ENCODE measurements at regions not wholly inside any gene's neighbourhood (a gene's known extent, or its start where the extent isn't known, plus 50 kb on each side); places are given as distances from the start of the nearest gene placed in this dataset.

- ChIA-PET POLR2A (no interaction called here), CTCF (ENCODE audit: low intra/inter-chr PET ratio, low total read pairs) (no interaction called here)
- Histone ChIP-seq H3K4me3 (replicated peaks in 1 of 3; ENCODE audit: insufficient read depth in 1 of 3, low read depth in 2 of 3, low read length in 3 of 3) (no peak overlapping the region), H3K4me2 (ENCODE audit: low read depth, low read length) (no peak overlapping the region), H4K20me1 (ENCODE audit: insufficient read depth, low read length) (no peaks in the 10 kb centered on the region), H2AFZ (ENCODE audit: low read length) (no peak overlapping the region), H3K27ac (ENCODE audit: extremely low read length, insufficient read depth, low read length) (no peak overlapping the region), H3K9ac (ENCODE audit: insufficient read depth, low read depth, low read length) (no peak overlapping the region), H3K79me2 (ENCODE audit: insufficient read depth, low read length) (no peaks in the 10 kb centered on the region), H3K4me1 (ENCODE audit: insufficient read depth, low read length) (no peaks in the 10 kb centered on the region), H3K27me3 (ENCODE audit: control insufficient read depth in 1 of 2, insufficient read depth in 2 of 2, low read length in 2 of 2) (0 out of 5 replicates have a peak, but pooled peaks cover 0 to 4% of the 10 kb centered on the region in 2 experiments), H3K9me3 (ENCODE audit: low read length) (no peaks in the 10 kb centered on the region), H3K36me3 (replicated peaks in 1 of 2; ENCODE audit: control insufficient read depth in 1 of 2, insufficient read depth in 2 of 2, low read length in 2 of 2) (no peaks in the 10 kb centered on the region)
- WGBS (ENCODE audit: low lambda C conversion rate) = 48% methylated on average over 4 of the region's 4 CpGs
- TF ChIP-seq GLI4 (CRISPR knock-in tag; IDR thresholded peaks at IDR 0.05; ENCODE audit: borderline replicate concordance) (no peak), ETV5 (CRISPR knock-in tag; IDR thresholded peaks at IDR 0.05; ENCODE audit: borderline replicate concordance) (no peak)
- ATAC-seq = no peak
- no peak for FAIRE-seq
- BruUV-seq (replicated peaks) = no TSS peak
- in situ Hi-C loops (cut with HindIII; ENCODE audit: extremely low pct_ligation_motif_present, low pct_unique_long_range_greater_than_20kb) (no loop called here), intact Hi-C loops (cut with micrococcal nuclease; ENCODE audit: unreplicated experiment) (no loop called here)
- no peak for DNase-seq (ENCODE audit: low spot score)
These were observed 79.3 kb downstream of the FZD1 start for GRCh38 chr7:91343420-91343960.

- no peaks in the 10 kb centered on the region for H3K4me1 ChIP-seq (ENCODE audit: insufficient read depth, low read length)
- H3K4me3 ChIP-seq (replicated peaks in 1 of 3; ENCODE audit: insufficient read depth in 1 of 3, low read depth in 2 of 3, low read length in 3 of 3) = no peak overlapping the region
- H3K79me2 ChIP-seq (ENCODE audit: insufficient read depth, low read length) = no peaks in the 10 kb centered on the region
- DNase-seq (ENCODE audit: low spot score) = no peak
- intact Hi-C loops (cut with micrococcal nuclease; ENCODE audit: unreplicated experiment) = no loop called here
- H3K36me3 ChIP-seq (replicated peaks in 1 of 2; ENCODE audit: control insufficient read depth in 1 of 2, insufficient read depth in 2 of 2, low read length in 2 of 2) = no peaks in the 10 kb centered on the region
- no peak overlapping the region for H2AFZ ChIP-seq (ENCODE audit: low read length)
- no peak for FAIRE-seq
- H3K27ac ChIP-seq (ENCODE audit: extremely low read length, insufficient read depth, low read length) = no peak overlapping the region
- 0% methylated on average over 5 of the region's 6 CpGs for WGBS (ENCODE audit: low lambda C conversion rate)
- in situ Hi-C loops (cut with HindIII; ENCODE audit: extremely low pct_ligation_motif_present, low pct_unique_long_range_greater_than_20kb) = no loop called here
- BruUV-seq (replicated peaks) = no TSS peak
- 0 out of 5 replicates have a peak, but pooled peaks cover 0 to 4% of the 10 kb centered on the region in 2 experiments for H3K27me3 ChIP-seq (ENCODE audit: control insufficient read depth in 1 of 2, insufficient read depth in 2 of 2, low read length in 2 of 2)
- no peak for ATAC-seq
- H4K20me1 ChIP-seq (ENCODE audit: insufficient read depth, low read length) = no peaks in the 10 kb centered on the region
- no peaks in the 10 kb centered on the region for H3K9me3 ChIP-seq (ENCODE audit: low read length)
- ChIA-PET POLR2A (no interaction called here), CTCF (ENCODE audit: low intra/inter-chr PET ratio, low total read pairs) (no interaction called here)
- H3K9ac ChIP-seq (ENCODE audit: insufficient read depth, low read depth, low read length) = no peak overlapping the region
- H3K4me2 ChIP-seq (ENCODE audit: low read depth, low read length) = no peak overlapping the region
- TF ChIP-seq RBAK (CRISPR knock-in tag; IDR thresholded peaks at IDR 0.05) (no peak), ZMYM4 (CRISPR knock-in tag; IDR thresholded peaks at IDR 0.05) (no peak), NRL (CRISPR knock-in tag; IDR thresholded peaks at IDR 0.05; ENCODE audit: borderline replicate concordance) (no peak), CCAR2 (optimal IDR thresholded peaks at IDR 0.05; ENCODE audit: low read depth, low read length) (no peak), FOXC1 (CRISPR knock-in tag; IDR thresholded peaks at IDR 0.05; ENCODE audit: borderline replicate concordance) (no peak), ZBTB7B (CRISPR knock-in tag; IDR thresholded peaks at IDR 0.05) (no peak), EEA1 (CRISPR knock-in tag; IDR thresholded peaks at IDR 0.05; ENCODE audit: borderline replicate concordance) (no peak)
These were observed 79.9 kb downstream of the FZD1 start for GRCh38 chr7:91343996-91344629.

Measured in HepG2 (cell line).